AG10803 (cell line): ENCODE measurements at regions not wholly inside any gene's neighbourhood (a gene's known extent, or its start where the extent isn't known, plus 50 kb on each side); places are given as distances from the start of the nearest gene placed in this dataset.

Experiments used
- DNase-seq: peaks from one replicate; pipeline ENCODE4 v3.0.0; 2010; ENCODE audit warnings: low read depth
- H3K4me3 ChIP-seq: 2 replicates; pipeline ENCODE4 v1.5.1; 2011; ENCODE audit warnings: mild to moderate bottlenecking, low read length, control low read depth
- CTCF ChIP-seq: conservative IDR thresholded peaks from 2 replicates; pipeline ENCODE4 v1.5.1; 2011; ENCODE audit warnings: mild to moderate bottlenecking, low read length, control low read depth, inconsistent platforms

- TF ChIP-seq CTCF: no peak
- no peak for DNase-seq
Measured at GRCh38 chr6:82751718-82752117, 313.9 kb downstream of the UBE3D start.

GRCh38 chr6:82761674-82762345 is 303.8 kb downstream of the UBE3D start:
- no peak for TF ChIP-seq CTCF
- no peak for DNase-seq
- H3K4me3 ChIP-seq: no peak overlapping the region

More at GRCh38 chr6:82751718-82752117, 313.9 kb downstream of the UBE3D start:
- H3K4me3 ChIP-seq: no peak overlapping the region

GRCh38 chr6:82766476-82766875 is 299.2 kb downstream of the UBE3D start:
- DNase-seq: no peak
- no peak overlapping the region for H3K4me3 ChIP-seq
- TF ChIP-seq CTCF: no peak

GRCh38 chr6:82767037-82767436 is 298.6 kb downstream of the UBE3D start:
- TF ChIP-seq CTCF: no peak
- H3K4me3 ChIP-seq: no peak overlapping the region
- DNase-seq: no peak

GRCh38 chr6:82767447-82767846 is 298.2 kb downstream of the UBE3D start:
- no peak for DNase-seq
- TF ChIP-seq CTCF: no peak
- H3K4me3 ChIP-seq: no peak overlapping the region

- H3K4me3 ChIP-seq: no peak overlapping the region
- no peak for TF ChIP-seq CTCF
- peak; percentile 61 for DNase-seq
Measured at GRCh38 chr6:82772851-82773717, 292.6 kb downstream of the UBE3D start.

- no peak for TF ChIP-seq CTCF
- peak; percentile 25 for DNase-seq
- no peak overlapping the region for H3K4me3 ChIP-seq
Measured at GRCh38 chr6:82775361-82775760, 290.3 kb downstream of the UBE3D start.
